ENCODE measurements at regions not wholly inside any gene's neighbourhood (a gene's known extent, or its start where the extent isn't known, plus 50 kb on each side); places are given as distances from the start of the nearest gene placed in this dataset.
"Not testable (repeated sequence)": the region's sequence is repeated elsewhere in the genome, so short reads cannot be mapped to it uniquely, and the experiment has no call there.

DNA sequence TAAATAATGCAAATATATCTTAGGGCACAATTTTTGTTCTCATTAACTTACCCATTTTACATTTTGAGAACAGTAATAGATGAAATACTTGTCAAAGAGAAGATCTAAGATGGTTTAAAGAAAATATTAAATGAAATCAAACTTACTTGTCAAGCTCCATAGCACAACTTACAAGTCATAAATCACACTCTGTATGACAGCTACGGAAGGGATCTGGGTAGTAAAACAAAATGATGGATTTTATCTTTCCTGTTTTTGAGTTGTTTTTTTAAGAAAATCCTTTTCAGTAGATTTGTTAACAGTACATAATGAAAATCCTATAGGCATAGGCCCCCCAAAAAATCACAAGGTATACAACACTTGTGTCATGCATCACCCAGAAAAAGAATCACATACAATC lies 84.4 kb upstream of the ANTXRL start:
- DNase-seq (ENCODE audit: low read depth): not testable (repeated sequence)

DNA sequence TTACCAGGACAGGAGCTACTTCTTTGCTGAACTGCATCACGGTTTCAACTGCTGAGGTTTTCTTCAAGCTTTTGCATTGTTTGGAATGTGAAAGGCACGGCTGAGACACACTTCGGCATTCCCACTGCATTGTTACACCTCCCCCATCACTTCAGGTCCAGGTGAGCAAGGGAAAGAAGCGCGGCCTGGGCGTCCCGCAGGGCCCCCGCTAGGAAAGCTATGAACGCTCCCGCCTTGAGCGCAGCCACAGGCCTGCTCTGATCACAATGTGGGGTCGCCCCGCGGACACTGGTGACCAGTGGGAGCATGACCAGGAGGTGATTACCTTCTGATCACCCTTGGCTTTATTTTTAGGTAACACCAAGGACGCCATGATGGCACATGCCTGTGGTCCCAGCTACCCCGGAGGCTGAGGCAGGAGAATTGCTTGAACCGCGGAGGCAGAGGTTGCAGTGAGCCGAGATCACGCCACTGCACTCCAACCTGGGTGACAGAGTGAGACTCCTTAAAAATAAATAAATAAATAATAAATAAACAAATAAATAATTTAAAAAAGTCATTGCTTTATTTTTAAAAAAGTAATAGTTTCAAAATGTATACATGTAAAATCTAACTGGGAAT lies 82.2 kb upstream of the ANTXRL start:
- DNase-seq (ENCODE audit: low read depth): not testable (repeated sequence)

DNA sequence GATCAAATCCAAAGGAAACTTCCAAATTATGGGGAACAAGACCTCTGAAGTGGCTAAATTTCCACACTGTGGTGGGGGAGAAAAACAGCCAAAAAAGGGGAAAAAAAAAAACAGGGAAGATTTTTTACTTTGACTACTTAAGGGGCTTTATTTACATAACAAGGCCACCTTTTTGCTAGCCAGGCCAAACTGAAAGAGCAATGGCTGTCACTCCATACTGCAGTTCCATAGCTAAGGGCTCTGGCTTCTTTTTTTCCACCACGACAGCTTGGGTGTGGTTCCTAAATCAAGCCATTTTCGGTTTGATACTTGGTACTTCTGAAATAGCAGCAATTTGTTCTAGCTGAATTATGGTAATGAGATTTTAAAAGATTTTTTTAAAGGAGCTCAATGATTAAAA lies 76.4 kb upstream of the ANTXRL start:
- not testable (repeated sequence) for DNase-seq (ENCODE audit: low read depth)

DNA sequence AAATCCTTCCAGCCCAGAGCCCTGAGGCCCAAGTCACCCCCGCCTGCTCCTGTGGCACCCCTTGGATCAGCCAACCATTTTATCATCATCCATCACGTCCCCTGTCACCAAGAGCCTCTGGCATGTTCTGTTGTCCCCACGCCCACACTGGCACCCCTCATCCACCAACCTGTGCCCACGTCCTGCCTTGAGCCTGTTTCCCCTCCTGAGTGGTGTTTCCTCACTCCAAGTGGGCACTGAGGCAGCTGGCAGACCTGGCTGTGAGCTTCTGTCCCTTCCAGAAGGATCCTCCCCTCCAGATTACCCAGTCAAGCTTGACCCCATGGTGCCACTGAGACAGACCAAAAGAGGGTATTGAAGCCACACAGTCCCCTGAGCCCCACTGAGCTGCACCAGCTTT lies 71.4 kb upstream of the ANTXRL start:
- no peak for DNase-seq (ENCODE audit: low read depth)

DNA sequence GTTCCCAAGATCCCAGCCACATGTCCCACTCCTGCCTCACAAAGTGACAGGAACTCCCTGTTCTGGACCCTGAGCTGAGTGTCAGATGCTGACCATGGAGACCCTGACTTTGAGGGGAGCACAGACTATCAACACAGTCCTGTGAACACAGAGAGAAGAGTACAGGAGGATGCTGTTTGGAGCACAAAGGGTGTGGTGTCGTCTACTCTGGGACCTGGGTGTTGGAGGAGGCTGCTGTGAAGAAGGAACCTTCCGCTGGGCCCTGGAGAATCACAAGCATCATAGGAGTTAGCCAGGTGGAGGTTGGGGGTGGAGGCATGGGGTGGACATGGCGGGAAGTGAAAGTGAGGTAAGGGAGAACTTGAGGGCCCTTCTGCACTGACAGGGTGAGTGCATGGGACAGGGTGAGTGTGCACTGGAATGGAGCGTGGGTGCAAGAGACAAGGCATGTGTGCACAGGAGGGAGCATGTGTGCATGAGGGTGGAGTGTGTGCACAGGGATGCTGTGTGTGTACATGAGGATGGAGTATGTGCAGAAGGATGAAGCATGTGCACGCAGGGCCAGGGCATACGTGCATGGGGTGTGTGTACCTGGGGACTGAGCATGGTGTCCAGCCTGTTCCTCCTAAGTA lies 70.7 kb upstream of the ANTXRL start:
- no peak for DNase-seq (ENCODE audit: low read depth)

DNA sequence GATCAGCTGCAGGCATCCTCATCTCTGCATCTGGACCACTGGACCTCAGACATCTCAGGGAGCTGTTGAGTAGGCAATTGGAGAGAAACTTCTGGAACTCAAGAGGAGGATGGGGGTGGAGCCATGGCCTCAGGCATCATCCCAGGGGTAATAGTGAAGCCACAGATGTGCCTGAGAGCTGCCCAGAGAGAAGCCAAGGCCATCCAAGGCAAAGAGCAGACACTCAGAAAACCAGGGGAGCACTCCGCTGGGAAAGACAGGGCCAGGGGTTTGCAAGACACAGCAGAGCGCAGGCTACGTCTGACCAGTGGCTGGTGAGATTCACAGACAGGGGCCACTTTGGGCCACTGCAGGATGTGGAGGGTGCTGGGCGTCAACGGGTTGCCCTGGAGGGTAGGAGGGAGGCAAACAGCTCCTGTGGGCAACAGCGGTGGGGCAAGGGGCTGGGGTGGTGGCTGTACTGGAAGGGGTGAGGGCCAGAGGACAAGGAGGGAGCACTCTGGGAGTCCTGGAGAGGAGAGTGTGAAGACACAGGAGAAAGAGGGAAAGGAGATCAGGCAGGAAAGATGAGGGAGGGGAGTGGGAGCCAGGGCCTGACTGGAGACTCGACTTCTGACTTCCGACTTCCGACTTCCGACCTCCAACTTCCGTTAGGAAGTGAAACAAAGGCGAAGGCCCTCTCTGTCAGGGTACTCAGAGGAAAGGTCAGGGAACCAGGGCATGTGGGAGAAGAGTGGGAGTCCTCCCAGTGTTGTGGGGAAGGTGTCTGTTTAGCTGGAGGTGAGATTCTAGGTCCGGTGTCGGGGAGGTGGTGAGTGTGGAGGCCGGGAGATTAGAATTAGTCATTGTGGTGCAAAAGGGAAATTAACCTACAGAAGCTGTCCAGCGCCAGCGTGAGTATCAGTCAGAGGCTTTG lies 69.7 kb upstream of the ANTXRL start:
- DNase-seq (ENCODE audit: low read depth): no peak

DNA sequence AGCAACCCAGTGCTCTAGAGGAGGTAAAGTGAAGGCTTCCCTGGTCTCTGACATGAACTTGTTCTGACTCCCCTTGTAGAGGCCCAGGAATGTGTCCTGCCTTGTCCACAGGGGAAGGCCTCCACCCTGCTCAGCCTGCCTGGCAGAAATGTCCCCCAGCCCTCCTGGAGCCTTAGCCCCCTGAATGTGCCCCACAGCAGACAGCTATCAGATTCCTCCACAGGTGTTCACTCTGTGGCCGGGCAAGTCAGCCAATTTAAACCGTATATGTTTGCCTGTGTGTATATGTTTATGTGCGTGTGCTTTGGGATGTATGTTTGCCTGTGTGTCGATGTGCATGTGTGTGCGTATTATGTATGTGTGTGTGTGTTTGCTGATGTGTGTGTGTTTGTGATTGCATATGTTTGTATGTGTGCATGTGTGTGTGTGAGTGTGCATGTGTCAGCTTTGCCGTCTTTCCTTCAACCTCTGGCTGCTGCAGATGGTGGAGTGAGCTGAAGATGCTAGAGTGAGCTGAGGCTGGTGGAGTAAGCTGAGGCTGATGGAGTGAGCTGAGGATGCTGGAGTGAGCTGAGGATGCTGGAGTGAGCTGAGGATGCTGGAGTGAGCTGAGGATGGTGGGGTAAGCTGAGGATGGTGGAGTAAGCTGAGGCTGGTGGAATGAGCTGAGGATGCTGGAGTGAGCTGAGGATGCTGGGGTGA lies 68.9 kb upstream of the ANTXRL start:
- no peak for DNase-seq (ENCODE audit: low read depth)

DNA sequence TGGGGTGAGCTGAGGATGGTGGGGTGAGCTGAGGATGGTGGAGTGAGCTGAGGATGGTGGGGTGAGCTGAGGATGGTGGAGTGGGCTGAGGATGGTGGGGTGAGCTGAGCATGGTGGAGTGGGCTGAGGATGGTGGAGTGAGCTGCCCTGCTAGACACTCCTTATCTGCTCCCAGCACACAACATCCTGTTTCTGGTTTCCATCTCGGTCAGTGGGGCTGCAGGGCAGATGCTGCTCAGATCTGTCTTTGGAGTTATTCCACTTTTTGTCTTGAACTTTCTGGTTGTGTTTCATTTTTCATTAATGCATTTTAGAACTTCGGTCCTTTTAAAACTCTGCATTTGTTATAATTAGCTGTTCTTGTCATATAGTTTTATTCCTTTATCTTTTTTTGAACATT lies 67.9 kb upstream of the ANTXRL start:
- no peak for DNase-seq (ENCODE audit: low read depth)

DNA sequence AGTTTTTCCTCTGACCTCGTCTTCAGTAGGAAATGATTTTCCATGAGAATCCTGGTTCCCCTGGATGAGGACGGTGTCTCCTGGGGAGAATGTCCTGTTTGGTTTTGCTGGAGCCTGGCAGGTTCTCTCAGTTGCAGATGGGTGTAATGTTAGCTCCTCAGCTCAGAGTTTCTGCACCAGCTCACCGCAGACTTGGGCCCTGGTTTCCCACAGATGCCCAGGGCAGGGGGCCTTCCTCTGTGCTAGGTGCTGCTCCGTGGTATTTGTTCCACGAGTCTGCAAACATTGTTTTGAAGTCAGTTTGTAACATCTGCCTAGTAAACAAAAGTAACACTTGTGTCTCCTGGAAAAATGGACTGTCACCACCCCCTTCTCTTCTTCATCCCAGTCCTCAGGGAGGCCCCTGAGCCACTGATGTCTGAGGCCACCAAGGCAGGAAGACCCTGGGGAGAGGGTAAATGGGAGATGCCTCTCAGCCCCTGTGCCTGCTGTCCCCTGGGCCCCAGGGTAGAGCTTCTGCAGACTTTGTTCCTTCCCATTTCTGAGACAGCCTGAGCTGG lies 67.3 kb upstream of the ANTXRL start:
- DNase-seq (ENCODE audit: low read depth): not testable (repeated sequence)

DNA sequence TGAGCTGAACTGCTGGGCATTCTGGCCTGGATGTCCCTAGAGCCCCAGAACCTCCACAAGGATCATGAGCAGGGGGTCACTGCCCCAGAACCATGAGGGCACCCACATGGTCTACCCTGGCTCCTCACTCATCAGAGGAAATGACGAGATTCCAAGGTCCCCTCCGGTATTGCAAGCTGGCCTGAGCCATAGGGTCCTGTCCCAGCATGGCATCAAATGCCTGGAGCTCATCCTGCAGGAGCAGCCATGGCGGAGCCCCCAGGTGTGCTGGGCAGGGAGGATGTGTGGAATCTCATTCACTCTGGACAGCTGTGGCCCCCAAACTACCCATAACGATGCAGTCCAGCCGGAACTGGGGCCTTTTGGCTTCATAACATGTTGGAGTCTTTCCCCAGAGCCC lies 66.6 kb upstream of the ANTXRL start:
- no peak for DNase-seq (ENCODE audit: low read depth)

DNA sequence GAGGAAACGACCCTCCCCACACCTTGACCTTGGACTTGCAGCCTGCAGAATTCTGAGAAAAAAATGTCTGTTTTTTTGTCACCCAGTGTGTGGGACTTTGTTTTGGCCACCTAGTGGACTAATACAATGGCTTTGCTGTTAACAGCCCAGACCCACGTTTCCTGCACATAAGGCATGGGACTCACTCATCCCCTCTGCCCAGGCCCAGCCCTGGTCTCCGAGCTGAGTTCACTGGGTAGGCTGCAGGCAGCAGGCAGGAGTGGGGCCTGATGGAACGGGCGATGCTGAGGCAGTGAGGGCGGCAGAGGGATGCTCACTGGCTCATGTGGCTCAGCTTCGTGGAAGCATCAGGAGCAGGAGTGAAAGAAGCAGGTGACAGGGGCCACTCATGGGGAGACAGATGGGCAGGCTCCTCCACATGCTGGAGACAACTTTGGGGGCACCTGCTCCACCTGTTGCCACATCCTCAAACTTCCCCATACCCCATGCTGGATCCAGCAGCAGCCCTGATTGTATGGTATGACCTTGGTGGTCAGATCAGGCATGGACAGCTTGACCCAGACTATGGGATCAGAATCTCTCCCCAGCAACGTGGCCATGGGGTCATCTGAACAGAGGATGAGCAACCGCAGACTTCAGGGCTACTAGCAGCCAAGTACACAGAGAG lies 65.8 kb upstream of the ANTXRL start:
- DNase-seq (ENCODE audit: low read depth): no peak

DNA sequence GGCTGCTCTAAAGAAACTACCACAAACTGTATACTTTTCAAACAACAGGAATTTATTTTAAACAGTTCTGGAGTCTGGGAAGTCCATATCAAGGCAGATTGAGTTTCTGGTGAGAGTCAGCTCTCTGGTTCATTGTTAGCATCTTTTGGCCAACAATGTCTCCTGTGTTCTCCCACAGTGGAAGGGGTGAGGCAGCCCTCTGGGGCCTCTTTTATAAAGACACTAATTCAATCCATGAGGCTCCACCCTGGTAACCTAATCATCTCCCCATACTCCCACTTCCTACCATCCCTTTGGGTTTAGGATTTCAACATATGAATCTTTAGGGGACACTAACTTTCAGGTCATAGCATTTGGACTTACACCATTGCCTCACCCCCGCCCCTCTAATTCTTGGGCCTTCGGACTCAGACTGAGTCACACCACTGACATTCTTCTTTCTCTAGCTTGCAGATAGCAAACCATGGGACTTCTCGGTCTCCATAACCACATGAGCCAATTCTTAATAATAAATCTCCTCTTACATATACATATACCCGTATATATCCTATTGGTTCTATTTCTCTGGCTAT lies 64.3 kb upstream of the ANTXRL start:
- DNase-seq (ENCODE audit: low read depth): no peak

DNA sequence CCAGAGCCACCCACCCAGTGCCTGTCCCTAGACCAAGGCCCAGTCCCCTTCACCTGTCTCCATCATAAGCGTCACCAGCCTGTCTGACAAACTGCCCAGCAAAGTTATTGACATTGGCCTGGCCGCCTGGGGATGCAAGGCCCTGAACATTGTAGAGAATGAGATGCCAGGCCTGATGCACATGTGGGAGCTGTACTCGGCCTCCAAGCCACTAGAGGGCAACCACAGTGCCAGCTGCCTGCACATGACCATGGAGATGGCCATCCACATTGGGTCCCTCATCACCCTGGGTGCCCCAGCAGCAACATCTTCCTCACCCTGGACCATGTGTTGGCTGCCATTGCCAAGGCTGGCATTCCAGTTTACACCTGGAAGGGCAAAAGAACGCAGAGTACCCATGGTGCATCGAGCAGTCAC lies 63.7 kb upstream of the ANTXRL start:
- DNase-seq (ENCODE audit: low read depth): no peak

DNA sequence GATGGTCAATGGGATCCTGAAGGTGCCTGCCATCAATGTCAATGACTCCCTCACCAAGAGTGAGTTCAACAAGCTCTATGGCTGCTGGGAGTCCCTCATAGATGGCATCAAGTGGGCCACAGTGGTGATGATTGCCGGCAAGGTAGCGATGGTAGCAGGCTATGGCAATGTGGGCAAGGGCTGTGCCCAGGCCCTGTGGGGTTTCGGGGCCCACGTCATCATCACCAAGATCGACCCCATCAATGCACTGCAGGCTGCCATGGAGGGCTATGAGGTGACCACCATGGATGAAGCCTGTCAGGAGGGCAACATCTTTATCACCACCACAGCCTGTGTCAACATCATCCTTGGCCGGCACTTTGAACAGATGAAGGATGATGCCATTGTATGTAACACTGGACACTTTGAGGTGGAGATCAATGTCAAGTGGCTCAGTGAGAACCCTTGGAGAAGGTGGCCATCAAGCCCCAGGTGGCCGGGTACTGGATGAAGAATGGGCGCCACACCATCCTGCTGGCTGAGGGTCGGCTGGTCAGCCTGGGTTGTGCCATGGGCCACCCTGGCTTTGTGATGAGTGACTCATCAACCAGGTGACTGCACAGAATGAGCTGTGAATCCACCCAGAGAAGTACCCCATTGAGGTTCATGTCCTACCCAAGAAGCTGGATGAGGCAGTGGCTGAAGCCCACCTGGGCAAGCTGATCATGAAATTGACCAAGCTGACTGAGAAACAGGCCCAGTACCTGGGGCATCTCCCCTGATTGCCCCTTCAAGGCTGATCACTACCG lies 63.0 kb upstream of the ANTXRL start:
- DNase-seq (ENCODE audit: low read depth): no peak

DNA sequence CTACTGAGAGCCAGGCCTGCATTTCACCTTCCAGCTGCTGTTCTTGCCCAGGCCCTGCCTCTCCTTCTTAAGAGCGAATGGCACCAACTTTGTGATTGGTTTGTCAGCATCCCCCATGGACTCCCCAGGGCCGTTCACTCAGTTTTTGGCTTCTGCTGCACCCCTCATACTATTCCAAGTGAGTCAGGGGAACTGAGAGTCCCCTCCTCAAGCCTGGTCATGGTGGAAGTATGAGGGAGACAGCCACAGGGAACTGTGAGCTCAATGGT lies 62.4 kb upstream of the ANTXRL start:
- no peak for DNase-seq (ENCODE audit: low read depth)

DNA sequence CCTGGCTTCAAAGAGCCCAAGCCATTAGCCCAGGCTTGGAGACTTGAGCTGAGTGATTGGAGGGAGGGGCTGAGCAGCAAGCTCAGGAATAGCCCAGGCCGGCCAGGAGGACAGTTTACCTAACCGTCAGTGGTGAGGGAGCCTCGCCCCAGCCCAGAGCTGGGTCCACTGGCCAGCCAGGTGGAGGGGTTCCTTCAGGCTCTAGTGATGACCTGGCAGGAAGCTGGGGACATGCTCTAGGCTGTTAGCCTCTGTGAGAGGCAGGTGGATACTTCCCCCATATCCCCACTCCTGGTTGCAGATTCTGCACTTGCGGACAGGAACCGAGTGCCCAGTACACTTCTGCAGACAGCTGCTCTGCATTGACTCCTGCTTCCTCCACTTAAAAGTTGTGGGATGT lies 61.2 kb upstream of the ANTXRL start:
- no peak for DNase-seq (ENCODE audit: low read depth)

DNA sequence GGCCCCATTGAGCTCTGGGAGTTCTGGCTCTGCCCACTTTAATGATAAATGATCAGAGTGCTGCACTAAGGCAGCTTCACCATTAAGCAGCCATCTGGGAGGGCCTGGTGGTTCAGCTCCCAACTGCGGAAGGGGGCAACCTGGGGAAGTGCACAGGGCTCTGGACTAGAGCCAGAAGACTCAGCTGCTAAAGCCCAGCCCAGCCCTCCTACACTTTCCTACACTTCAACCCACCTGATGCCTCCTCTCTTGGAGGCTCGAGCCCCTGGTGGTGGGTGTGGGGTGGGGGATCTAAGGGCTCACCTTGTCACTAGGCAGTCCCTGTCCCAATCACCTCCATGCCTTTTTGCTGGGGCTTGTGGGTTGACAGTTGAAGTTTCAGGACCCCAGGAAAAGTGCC lies 60.6 kb upstream of the ANTXRL start:
- no peak for DNase-seq (ENCODE audit: low read depth)

DNA sequence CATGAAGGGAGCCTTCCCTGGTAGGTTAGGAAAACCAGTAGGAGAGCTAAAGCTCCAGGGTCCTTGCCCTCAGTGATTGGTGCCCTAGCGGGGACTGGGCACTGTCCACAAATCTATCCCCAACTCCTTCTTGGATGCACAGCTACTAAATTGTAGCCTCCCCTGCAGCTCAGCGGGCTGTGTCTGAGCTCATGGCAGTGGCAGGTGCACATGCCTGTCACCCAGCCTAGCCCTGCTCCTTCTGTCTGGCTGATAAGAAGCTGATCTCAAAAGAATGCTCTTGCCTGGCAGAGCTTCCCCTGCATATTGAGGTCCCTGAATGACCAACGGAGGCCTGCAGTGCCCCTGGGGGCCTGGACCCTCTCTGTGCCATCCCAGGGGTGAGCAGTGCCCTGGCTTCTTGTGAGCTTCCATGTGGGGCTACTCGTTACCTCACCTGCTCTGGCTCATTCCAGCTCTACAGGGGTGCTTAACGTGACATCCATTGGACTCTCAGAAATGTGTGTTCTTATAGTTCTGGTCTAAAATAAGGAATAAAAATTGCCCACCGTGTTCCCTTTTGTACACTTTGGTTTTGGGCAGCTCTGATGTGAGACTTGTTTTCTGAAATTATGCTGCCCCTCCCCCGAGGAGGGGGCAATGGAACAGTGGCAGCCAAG lies 59.8 kb upstream of the ANTXRL start:
- DNase-seq (ENCODE audit: low read depth): no peak

DNA sequence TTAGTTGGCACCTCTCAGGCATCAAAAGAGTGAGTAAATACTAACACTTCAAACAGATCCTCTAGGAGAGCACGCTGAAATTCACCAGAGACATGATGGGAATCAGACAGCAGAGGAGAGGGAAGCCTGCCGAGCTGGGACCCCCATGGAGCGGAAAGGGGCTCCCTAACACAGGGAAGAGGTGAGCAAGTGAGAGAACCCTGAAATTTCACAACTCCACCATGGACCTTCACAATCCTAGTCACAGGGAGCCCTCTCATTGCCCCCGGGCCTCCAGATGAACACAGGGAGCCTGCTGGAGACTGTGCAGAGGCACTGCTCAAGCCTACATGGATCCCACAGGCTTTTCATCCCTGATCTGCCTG lies 59.2 kb upstream of the ANTXRL start:
- DNase-seq (ENCODE audit: low read depth): no peak

DNA sequence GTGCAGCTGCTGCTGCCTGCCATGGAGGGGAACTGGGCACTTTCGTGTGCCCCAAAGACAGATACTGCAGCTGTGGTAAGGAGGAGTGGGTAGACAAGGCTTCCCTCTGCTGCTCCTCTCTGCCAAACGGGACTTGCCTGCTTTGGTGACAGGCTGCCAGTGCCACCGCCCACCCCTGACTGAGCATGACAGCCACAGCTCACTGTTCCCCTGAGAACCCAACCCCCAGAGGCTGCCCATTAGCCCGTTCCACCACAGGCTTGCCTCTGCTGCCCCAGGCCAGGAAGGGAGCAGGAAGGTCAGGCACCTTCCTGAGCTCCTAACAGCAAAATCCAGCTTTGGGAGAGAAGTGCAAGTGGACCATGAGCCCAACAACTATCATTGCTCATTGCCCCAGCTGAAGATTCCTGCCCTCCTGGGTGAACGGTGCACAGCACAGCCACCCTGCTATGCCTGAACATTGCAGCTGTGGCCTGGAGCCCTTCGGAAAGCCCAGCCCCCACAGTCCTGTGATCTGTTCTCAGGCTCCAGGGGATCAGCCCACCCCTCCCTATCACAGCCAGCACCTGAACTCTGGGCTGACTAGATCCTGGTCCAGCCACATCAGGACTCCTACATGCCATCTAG lies 58.7 kb upstream of the ANTXRL start:
- no peak for DNase-seq (ENCODE audit: low read depth)
